ENCODE measurements at regions not wholly inside any gene's neighbourhood (a gene's known extent, or its start where the extent isn't known, plus 50 kb on each side); places are given as distances from the start of the nearest gene placed in this dataset.
"Not testable (repeated sequence)": the region's sequence is repeated elsewhere in the genome, so short reads cannot be mapped to it uniquely, and the experiment has no call there.

- not testable (repeated sequence) for TF ChIP-seq ESRRG (CRISPR knock-in tag; IDR thresholded peaks at IDR 0.05); PATZ1 (CRISPR knock-in tag; IDR thresholded peaks at IDR 0.05; ENCODE audit: borderline replicate concordance); ZFP3 (CRISPR knock-in tag; IDR thresholded peaks at IDR 0.05); OSR1 (CRISPR knock-in tag; IDR thresholded peaks at IDR 0.05); BACH2 (CRISPR knock-in tag; IDR thresholded peaks at IDR 0.05; ENCODE audit: borderline replicate concordance); ZNF8 (CRISPR knock-in tag; IDR thresholded peaks at IDR 0.05); CSDC2 (CRISPR knock-in tag; IDR thresholded peaks at IDR 0.05); ZC3H10 (CRISPR knock-in tag; IDR thresholded peaks at IDR 0.05); SNAI2 (CRISPR knock-in tag; IDR thresholded peaks at IDR 0.05); ISL1 (CRISPR knock-in tag; IDR thresholded peaks at IDR 0.05); ZNF565 (CRISPR knock-in tag; conservative IDR thresholded peaks at IDR 0.05; ENCODE audit: low read depth); TCF4 (CRISPR knock-in tag; IDR thresholded peaks at IDR 0.05; ENCODE audit: borderline replicate concordance); PPARA (CRISPR knock-in tag; IDR thresholded peaks at IDR 0.05; ENCODE audit: borderline replicate concordance); CREB5 (CRISPR knock-in tag; IDR thresholded peaks at IDR 0.05; ENCODE audit: low read depth)
These were observed 165.3 kb downstream of the OR2B2 start for GRCh38 chr6:27746860-27747259.
